CD4-positive, alpha-beta T cell treated with Interleukin-4 for 1 hour (primary cell): ENCODE measurements at regions not wholly inside any gene's neighbourhood (a gene's known extent, or its start where the extent isn't known, plus 50 kb on each side); places are given as distances from the start of the nearest gene placed in this dataset.
A peak's percentile ranks its signal among the peaks of the same experiment; 100 is the strongest.

Source experiments
- DNase-seq, 2 donors: peaks; one replicate each; pipeline ENCODE4 v3.0.0-alpha.2; 2020 to 2022

DNA sequence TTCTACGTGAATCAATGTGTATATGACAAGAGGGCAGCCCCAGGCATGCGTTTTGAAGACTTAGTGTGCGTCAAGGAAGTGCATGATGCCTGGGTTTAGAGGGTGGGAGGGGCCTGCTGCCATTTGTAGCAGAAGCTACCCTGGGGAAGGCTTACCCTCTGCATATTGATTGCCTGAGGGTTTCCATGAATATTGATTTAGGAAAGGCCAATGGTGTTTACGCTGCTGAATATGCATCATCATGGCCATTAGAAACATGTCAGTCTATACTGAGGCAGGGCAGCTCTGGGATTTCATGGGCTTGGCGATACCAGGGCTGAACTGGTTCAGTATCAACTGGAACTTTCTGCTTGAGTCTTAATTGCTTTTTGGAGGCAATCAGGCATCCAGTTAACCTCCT is 259.3 kb downstream of the DCDC2C start:
- no peak for DNase-seq

DNA sequence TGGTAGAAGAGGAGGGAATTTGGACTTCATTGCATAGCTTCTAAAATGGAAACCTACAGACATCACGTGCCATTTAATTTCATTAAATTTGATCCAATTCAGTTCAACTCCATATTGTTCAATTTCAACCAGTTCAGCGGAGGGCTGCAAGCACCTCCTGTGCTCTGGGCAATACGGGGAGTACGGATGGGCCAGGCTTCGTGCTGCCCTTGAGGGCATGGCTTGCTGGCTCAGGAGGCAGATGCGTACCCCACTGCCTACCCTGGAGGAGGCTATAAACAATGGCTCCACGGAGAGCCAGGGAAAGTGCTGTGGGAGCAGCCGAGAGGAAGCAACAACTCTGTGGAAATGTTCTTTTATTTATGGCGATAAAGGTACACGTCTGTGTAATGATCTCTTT is 261.8 kb downstream of the DCDC2C start:
- no peak for DNase-seq

DNA sequence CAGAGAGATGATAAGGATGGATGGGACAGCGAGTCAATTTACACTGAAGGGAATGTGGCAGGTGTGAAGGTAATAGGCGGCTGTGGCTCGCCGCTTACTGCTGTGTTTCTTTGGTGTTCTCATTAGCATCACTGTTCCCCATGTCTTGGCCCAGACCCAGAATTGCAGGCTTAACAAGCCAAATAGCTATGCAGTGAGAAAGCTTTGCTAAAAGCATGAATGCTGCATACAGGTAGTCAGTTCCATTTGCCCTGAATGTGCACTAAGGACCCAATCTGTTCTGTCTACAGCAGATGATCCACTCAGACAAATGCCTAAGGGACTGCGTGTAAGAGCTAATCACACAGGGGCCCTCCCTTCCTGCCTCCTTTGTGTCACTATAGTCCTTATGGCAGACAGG is 262.6 kb downstream of the DCDC2C start:
- no peak for DNase-seq

DNA sequence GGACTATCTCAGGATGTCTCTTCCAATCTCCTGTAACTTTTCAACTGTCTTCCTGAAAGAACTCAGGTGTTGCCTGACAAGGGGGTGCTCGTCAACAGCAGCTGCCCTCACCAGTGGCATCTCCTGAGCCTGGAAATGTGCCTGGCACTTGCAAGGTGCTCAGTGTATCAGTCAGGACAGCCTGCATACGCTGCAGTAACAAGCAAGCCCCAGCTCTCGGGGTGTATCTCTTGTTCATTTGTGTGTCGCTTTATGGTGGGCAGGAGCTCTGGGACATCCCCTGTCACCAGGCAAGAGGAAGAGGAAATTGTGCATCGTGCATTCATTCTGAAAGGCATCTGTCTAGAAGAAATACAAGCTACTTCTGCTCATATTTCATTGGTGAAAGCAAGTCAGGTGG is 263.1 kb downstream of the DCDC2C start:
- DNase-seq, result no peak

DNA sequence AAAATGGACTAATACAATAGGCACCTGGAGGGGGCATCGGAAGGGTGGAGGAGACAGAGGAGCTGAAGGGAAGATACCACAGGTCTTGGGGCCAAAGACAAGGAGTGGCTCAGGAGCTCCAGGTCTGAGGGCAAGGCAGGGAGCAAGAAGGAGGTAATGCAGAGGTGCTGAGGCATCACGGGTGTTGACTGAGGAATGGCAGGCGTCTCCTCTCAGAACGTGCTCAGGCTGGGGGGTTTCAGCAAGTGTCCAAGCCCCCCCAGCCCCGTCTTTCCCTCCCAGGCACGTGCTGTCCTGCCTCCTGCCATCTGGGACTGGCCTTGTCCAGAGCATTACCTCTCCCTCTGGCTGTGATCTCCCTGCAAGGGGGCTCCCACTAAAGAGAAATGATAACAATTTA is 265.4 kb downstream of the DCDC2C start:
- DNase-seq, result no peak

DNA sequence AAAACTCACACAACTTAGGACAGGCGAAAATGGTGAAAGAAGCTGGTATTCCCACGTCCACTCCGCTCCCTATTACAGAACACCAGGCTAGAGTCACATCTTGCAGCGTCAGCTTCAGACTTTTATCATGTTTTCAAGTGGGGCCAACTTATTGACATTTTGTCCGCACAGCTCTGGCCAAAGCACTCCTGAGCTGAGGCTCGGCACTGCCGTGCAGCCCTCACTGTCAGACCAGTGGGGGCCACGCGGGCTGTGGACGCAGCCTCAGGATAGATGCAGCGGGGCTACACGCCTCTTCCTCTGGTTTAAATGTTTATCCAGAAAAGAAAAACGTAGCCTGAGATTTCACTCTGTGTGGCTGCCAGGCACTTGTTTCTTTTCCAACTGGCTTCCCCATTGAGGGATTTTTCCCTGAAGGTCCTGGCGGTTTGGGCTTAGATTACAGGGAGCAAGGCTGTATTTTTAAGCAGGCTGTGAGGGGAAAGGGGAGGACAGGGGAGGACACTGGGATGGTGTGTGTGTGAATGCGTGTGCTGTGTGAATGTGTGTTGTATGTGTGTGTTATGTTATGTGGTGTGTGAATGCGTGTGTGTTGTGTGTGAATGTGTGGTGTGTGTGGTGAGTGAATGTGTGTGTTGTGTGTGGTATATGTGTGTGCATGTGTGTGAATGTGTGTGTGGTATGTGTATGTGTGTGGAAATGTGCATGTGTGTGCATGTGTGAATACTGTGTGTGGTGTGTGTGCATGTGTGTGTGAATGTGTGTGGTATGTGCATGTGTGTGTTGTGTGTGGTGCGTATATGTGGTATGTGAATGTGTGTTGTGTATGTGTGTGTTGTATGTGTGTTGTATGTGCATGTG is 267.6 kb downstream of the DCDC2C start:
- no peak for DNase-seq

DNA sequence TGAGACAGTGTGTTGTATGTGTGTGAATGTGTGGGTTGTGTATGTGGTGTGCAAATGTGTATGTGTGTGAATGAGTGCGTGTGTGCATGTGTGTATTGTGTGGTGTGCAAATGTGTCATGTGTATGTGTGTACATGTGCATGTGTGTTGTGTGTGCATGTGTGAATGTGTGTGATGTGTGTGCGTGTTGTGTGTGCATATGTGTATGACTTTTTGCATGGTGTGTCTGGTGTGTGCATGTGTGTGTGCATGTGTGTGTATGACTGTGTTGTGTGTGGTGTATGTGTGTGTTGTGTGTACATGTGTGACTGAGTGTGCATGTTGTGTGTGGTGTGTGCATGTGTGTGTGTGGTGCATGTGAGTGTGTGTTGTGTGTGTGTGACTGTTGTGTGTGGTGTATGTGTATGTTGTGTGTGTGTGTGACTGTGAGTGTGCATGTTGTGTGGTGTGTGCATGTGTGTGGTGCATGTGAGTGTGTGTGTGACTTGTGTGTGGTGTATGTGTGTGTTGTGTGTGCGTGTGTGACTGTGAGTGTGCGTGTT is 268.3 kb downstream of the DCDC2C start:
- no peak for DNase-seq

DNA sequence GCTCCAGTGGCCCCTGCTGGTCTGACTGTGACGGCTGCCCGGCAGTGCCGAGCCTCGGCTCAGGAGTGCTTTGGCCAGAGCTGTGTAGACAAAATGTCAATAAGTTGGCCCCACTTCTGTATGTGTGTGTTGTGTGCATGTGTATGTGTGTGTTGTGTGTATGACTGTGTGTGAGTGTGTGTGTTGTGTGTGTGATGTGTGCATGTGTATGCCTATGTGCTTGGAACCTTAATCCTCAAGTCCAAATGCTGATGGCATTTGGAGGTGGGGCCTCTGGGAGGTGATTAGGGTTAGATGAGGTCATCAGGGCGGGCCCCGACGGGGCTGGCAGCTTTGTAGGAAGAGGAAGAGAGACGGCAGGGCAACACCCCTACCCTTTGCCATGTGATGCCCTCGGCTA is 269.0 kb downstream of the DCDC2C start:
- DNase-seq, result no peak

DNA sequence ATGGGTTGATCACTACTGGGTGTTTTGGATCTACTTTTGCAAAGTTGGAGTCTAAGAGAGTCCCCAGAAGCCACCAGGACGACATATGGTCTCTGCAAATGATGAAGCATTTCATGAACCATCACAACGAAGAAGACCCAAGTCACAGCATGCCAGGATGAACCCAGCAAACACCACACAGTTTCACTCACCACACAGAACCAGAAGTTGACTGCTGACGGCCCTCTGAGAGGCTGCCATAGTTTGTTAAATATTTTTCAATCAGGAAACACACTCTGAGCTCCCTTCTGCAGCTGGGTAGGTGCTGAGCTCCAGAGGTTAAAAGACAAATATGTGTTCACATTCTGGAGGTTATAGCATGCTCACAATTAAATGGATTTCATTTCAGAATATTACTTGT is 271.4 kb downstream of the DCDC2C start:
- DNase-seq, result no peak

DNA sequence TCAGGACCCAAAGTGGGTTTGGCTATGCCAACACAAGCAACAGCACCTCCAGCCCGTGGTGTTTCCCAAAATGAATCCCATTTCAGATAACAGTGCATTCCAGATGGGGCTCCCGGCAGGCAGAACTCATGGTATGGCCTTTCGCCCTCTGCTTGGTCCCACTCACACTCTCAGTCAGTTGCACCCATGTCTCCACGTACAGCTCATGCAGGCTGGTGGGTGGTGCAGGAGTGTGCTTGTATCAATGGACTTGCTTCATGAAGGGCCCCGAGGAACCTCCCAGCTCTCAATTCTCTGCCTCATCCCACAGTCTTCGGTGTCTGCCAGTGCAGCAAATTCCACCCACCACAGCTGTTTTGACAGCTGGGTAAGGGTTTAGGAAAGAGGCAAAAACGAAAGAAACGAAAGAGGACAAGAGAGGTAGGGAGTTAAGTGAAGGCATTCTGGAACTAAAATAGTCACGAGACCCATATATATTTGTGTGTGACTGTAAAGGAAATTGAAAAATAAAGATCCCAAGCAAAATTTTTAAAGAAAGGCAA is 278.1 kb downstream of the DCDC2C start:
- DNase-seq, result no peak

DNA sequence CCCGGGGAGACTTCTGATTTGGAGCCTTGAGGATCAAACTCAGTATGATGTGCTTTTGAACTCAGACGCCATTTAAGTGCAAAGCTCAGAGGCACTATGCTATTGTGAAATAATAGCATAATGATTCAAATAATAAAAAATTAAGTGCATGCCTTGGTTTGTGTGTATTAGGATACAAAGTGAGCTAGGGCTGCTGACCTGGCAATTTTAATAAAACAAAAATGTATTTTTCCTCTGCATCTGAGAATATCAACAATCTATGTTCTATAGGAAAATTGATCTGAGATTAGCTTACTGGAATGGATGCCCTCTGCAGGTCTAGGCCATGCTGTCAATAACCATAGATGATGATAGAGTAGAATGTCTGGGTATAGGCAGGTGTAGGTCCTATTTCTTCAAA is 278.8 kb downstream of the DCDC2C start:
- DNase-seq, result no peak

DNA sequence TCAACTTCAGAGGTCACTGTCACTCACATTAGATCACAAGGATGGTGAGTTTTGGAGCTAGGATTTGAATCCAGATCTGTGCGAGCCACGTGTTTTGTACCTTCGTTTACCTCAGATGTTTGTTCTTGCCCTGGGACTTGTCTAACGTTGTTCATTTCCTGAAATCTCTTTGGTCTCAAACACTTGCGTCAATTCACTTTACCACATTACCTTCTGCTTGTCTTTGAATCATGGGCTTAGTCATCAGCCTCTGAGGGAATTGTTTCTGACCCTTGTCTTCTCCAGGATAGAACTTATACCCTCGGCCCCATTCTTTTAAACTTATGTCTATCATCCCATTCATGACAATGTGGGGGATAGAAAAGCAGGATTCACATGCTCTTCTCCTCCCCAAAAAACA is 282.7 kb downstream of the DCDC2C start:
- DNase-seq, result no peak

DNA sequence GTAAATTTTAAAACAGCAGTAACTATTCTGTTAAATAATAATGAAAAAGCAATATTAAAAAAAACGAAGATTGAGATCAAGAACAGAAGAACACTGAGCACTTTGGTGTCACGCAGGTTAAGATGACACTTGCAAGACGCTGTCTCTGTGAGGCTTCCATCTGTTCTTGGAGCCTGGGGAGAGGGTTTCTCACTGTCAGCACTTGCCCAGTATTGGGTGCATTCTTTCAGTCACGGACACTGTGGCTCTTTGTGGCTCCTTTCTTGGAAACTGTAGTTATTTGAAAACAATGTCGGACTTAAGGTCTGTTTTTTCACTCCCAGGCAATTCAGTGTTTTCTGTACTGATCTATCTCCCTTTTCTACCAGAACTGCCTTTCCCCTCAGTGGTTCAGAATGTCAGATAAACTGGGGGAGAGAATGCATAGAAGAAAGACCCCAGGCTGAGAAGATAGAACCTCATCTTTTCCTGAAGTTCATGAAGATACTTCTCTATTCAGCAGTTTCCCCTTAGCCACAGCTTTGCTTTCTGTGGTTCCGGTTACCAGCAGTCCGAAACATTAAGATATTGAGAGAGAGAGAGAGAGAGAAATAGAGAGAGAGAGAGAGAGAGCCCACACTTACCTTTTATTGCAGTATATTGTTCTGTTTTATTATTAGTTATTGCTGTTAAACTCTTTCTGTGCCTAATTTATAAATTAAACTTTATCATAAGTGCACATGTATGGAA is 283.3 kb downstream of the DCDC2C start:
- no peak for DNase-seq

DNA sequence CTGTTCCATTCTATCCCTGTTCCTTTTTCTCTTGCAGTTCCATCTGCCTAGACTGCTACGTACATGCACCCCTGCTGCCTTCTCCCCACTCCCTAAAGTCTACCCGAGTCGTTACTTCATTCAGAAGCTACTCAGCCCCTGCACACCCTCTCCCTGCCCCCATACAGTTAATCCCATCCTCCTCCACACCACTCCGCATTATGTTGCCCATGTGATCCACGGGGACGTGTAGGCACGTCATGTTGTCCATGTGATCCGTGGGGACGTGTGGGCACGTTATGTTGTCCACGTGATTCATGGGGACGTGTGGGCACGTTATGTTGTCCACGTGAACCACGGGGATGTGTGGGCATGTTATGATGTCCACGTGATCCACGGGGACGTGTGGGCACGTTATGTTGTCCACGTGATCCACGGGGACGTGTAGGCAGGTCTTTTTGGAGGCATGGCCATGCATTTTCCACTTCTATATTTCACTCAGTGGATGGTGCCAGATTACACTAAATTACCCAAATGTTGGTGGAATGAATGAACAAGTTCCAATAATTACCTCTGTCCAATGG is 299.5 kb downstream of the DCDC2C start:
- no peak for DNase-seq

DNA sequence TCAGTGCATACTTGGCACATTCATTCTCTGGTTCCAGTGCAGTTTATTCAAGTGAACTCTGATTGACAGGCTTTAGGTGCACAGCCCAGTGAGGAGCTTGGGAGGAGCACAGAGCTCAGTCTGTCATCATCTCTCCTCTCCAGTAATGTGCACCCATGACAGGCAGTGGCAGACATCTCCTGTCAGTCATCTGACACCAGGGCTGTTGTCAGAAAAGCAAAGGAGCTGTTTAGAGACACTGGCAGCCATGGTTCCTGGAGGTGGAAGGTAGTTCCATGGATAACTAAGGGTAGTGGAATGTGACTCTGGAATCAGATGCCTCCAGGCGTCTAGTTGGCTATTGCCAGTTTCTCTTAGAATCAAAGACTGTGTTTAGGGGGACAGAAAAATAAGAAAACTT is 308.8 kb downstream of the DCDC2C start:
- no peak for DNase-seq

DNA sequence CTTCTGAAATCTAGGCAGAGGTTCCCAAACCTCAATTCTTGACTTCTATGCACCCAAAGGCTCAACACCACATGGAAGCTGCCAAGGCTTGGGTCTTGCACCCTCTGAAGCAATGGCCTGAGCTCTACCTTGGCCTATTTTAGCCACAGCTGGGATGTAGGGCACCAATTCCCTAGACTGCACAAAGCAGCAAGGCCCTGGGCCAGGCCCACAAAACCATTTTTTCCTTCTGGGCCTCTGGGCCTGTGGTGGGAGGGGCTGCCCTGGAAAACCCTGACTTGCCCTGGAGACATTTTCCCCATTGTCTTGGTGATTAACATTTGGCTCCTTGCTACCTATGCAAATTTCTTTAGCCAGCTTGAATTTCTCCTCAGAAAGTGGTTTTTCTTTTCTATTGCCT is 315.2 kb downstream of the DCDC2C start:
- no peak for DNase-seq

DNA sequence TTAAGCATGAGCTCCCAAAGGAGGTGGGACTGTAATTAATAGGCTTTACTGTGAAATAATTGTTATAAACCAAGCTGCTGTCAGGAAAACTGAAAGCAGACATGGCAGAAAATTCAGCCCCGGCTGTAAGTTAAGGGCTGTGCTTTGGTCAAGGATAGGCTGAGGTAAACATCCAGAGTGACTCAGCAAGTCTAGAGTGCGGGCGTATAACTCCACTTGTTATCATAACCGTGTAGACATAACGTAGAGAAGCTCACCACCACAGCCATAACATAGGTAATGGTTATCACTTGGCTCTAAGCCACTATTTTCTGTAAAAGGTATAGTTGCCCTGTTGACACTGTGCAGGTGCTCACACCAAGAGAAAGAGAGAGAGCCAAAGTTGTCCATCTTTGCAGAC is 316.8 kb downstream of the DCDC2C start:
- no peak for DNase-seq

DNA sequence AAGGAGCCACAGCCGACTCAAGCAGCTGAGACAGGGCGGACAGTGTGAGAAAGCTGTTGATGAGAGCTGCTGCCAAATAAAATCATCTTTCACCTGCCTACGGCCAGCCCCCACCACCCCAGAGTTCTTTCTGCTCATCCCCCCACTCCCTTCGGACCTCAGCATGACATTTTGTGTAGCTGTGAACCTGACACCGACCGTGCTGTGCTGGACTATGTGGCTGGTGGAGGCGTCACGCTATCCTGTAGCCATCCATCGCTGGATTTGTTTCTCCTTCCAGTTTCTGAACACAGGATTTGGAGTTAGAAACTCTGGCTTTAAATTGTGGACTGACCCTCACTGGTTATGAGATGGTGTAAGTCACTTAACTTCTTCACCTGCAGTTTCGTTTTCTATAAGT is 317.3 kb downstream of the DCDC2C start:
- DNase-seq, result no peak

DNA sequence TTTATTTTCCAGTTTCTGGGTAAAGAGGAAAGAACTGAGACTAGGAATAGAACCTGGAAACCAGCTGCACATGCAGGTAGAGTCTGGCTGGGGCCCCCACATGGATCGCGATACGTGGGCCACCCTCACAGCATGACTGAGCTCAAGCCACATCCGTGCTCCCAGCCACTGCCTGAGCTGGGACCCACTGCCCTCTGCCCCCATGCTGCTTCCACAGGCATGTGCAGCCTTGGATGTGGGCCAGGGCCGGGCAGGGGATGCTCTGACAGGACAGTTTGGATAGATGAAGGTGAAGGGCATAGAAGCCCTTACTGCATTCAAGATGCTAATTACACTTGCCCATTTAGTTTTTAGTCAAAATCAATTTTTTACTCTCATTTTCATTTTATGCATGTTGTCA is 321.2 kb downstream of the DCDC2C start:
- no peak for DNase-seq

DNA sequence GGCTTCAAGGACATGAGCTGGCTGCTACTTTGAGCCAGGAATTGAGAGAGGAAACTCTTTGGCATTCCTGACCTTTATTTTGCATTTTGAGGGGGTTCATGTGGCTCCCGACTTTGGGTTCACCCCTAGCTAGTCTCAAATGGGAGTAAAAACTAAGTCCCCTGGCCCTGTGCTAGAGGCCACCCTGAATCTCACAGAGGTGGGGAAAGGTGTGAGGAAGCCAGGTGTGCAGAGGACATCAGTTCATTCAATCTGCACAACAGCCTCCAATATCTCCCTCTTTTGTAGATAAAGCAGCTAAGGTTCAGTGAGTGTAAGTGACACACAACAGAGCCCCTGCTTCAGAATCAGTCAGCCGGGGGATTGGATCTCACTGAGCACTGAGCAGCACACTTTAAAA is 325.7 kb downstream of the DCDC2C start:
- no peak for DNase-seq

DNA sequence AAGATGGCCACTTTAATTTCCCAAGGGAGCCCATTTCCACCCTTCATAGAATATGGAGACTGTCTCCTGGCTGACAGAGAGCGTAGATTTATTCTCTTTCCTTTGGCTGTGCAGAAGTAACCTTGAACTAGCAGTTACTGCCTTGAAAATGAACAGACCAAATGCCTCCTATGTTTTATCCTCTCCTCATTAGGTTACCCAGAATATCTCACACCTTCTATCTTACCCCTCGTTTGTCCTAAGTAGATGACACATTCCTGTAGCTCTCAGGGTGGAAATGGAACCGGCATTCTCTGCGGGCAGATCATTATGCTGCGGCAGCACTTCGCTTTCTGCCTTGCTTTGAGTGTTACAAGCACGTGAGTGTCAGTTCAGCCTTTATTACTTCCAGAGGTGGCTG is 336.5 kb downstream of the DCDC2C start:
- no peak for DNase-seq

DNA sequence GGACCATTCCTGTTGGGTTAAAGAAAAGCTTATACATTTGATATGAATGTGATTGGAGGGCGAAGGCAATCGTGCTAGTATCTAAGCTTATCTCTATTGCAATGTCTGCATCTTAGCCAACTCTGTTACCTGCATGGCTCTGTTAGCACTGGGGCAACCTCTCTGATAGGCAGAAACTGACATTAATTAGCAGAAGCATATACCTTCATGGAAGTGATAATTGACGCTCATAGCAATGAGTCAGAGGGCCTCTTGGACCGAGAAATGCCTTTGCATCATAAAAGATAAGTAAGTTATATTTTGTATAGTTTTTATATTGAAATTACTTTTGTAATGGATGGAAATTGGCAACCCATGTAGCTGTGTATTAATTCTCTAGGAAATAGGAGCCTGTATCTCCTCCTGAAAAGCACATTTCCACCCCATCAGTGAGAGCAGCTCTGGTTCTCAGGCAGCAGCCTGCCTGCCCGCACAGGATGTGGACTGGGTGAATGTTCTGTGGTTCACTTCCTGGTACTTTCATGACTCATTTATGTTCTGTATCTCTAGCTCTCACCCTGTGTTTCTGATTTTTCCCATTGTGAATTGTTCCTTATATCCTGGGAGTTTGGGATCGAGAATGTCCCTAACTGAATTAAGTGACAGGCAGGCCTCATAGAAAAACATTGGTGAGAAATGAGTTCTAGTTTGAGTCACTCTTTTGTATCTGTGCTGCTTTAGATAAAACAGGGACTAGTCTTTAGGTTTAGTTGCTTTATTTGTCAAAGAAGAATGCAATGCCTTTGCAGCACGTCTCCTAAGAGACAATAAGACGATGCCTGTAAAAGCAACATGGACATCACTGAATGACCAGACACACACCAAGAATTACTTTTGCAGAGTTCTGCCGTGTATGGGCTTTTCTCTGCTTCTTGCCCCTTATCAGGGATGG is 344.9 kb downstream of the DCDC2C start:
- peak in 1 of 2 donors; percentile 6 for DNase-seq

DNA sequence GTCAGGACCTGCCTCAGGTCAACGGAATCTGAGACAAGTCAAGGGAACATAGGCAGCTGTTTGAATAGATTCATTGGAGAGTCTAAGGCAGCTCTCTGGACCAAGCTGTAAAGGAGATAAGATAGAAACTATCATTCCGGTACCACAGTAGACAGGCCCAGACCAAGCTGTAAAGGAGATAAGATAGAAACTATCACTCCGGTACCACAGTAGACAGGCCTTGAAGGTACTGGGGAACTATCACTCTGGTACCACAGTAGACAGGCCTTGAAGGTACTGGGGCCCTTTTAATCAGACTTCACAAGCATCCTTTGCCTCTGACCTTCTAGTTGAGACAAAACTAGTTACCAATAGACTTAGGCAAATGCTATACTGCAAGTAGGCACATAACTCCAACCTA is 346.1 kb downstream of the DCDC2C start:
- DNase-seq, result no peak
